Loucy (cell line): ENCODE measurements at regions not wholly inside any gene's neighbourhood (a gene's known extent, or its start where the extent isn't known, plus 50 kb on each side); places are given as distances from the start of the nearest gene placed in this dataset.

ENCODE experiments used
- EZH2phosphoT487 ChIP-seq: fragments of 200-600 bp; IDR thresholded peaks from 2 replicates; pipeline ENCODE4 v1.6.1; 2018; ENCODE audit warnings: antibody characterized with exemption, mild to moderate bottlenecking, moderate library complexity, borderline replicate concordance
- TF ChIP-seq, protein P1 (sequence below): fragments of 200-600 bp; sonication (generic); conservative IDR thresholded peaks from 2 replicates; pipeline ENCODE4 v1.5.1; 2014; ENCODE audit warnings: mild to moderate bottlenecking, antibody characterized with exemption, low read length

DNA sequence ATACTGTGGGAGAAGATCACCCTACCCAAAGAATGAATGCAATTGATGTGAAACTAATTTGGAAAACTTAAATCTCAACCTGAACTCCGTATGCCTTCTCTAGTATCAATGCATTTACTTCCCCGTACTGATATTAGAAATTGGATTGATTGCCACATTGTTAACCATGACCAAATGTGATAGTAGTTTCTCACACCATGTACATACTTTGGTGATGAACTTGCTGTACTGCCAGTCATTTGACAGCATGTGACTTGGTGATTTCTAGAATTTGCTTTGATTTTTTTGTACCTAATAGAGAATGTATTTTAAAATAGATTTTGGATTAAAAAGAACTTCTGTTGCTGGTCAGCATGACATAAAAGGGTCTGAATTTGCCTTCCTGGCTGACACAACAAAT, 579.8 kb upstream of the TMEM132C start:
- no peak for TF ChIP-seq EZH2phosphoT487
- TF ChIP-seq, protein P1, sequence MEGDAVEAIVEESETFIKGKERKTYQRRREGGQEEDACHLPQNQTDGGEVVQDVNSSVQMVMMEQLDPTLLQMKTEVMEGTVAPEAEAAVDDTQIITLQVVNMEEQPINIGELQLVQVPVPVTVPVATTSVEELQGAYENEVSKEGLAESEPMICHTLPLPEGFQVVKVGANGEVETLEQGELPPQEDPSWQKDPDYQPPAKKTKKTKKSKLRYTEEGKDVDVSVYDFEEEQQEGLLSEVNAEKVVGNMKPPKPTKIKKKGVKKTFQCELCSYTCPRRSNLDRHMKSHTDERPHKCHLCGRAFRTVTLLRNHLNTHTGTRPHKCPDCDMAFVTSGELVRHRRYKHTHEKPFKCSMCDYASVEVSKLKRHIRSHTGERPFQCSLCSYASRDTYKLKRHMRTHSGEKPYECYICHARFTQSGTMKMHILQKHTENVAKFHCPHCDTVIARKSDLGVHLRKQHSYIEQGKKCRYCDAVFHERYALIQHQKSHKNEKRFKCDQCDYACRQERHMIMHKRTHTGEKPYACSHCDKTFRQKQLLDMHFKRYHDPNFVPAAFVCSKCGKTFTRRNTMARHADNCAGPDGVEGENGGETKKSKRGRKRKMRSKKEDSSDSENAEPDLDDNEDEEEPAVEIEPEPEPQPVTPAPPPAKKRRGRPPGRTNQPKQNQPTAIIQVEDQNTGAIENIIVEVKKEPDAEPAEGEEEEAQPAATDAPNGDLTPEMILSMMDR = no peak
